Cardiac septum (tissue), 1 donor: ENCODE measurements at regions not wholly inside any gene's neighbourhood (a gene's known extent, or its start where the extent isn't known, plus 50 kb on each side); places are given as distances from the start of the nearest gene placed in this dataset.
"Not testable (repeated sequence)": the region's sequence is repeated elsewhere in the genome, so short reads cannot be mapped to it uniquely, and the experiment has no call there.

ENCODE experiments used
- DNase-seq: peaks from one replicate; pipeline ENCODE4 v3.0.0-alpha.2; 2020; ENCODE audit warnings: low spot score
- intact Hi-C: fragments of 100-400 bp; cut with DNase I; formaldehyde crosslinking; loops from one replicate; pipeline ENCODE4 v1.14.0; 2022
- donor health status: DM: no; HTN: no; CAD: no.

DNA sequence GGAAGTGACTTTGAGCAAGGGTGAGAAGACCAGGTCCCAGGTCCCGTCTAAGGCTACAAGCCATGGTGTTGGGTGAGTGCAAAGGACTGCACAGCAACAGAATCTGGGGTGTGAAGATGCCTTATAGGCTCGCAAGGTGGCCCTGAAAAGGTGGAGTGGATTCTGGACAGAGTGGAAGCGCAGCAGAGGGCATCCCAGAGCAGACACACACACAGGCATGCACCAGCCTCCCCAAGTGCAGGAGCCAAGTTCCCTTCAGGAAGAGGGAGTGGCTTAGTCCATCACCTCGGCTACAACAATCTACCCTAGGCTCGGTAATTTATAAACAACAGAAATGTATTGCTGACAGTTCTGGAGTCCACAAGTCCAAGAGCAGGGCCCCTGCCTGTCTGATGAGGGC lies 180.1 kb upstream of the PDE10A start:
- intact Hi-C loops = no loop called here
- DNase-seq = no peak

DNA sequence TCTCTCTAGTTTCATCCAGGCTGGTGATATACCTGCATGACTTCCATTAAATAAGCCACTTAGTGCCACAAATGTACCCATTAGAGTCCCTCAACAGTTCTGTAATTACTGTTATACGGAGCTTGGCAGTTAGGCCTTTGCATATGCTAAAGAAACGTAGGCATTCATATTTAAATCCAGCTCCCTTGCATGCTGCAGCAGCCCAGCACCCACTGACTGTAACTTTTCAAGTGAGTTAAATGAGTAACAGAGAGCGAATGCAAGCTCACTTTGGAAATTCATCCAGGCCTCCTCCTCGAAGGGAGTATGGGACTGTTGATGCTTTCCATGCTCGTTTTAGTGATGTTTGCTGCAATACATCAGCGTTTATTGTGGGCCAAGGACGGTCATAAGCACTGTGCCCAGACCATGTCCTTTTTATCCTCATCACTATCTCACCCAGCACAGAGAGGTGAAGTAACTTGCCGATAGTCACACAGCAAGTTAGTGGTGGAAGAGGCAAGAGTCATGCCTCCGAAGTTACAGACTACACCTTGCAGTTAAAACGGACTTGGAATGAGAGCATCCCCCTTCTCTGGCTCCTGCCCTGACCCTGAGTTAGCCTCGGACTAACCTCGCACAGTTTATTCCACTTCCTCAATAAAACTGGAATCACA lies 179.4 kb upstream of the PDE10A start:
- intact Hi-C loops = no loop called here
- no peak for DNase-seq

GRCh38 chr6:165841153-165841558 lies 178.1 kb upstream of the PDE10A start:
- no peak for DNase-seq
- intact Hi-C loops = no loop called here

DNA sequence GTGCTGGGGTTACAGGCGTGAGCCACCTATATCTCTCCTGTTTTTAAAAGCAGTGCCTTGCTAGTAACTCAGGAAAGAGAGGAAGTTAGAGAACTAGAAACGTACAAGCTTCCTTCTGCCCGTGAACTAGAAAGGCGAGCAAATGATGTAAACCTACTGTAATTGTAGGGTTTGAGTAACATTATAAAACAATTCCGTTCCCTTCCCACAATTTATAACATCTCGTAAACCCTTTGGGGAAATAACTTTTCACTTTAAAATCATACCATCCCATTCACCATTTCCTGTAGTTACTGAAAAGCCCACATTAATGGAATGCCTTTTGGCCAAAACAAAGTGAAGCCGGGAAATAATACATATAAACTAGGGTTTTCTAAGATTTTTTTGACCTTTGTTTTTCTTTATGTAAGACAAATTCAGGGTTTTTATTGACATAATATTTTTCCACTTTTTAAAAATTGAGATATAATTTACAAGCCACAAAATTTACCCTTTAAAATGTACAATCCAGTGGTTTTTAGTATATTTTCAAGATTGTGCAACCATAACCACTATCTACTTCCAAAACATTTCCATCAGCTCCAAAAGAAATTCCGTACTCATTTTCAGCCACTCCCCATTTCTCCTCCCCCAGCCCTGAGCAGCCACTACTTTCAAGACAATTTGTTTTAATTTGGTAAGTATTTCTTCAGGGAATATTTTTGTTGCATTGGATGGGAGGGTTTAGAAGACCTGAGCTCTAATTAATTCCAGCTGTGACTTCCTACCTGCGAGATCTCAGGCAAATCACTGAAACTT lies 175.1 kb upstream of the PDE10A start:
- no peak for DNase-seq
- intact Hi-C loops = no loop called here

DNA sequence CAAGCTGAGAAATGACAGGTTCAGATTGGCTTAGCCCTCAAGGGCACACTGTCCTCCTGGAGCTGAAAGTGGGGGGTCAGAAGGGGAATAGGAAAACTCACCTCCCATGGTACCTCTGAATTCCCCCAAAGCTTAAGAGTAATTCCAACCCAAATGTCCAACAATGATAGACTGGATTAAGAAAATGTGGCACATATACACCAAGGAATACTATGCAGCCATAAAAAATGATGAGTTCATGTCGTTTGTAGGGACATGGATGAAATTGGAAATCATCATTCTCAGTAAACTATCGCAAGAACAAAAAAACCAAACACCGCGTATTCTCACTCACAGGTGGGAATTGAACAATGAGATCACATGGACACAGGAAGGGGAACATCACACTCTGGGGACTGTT lies 173.6 kb upstream of the PDE10A start:
- intact Hi-C loops, DNase-seq: not testable (repeated sequence)

DNA sequence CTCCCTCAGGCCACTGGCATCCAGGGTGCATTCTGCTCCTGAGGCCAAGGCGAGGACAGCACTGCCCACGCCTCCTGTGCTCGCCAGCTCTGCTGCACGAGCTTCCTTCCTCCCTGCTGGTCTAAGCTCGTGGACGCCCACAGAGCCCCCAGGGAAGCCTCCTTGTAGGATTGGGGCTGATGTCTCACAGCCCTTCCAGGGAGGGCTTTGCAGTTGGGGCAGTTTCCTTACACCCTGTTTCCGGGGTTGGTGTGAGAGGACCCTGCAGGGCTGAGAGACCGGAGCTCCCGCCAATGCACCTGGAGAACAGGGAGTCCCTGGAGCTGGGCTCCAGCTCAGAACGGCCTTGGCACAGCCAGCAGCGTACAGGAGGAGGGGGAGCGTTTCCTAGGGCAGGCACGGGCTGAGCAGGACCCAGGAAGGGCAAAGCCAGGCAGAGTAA lies 172.4 kb upstream of the PDE10A start:
- no peak for DNase-seq
- intact Hi-C loops = no loop called here

GRCh38 chr6:165834613-165835259 lies 171.7 kb upstream of the PDE10A start:
- intact Hi-C loops = no loop called here
- DNase-seq = no peak

GRCh38 chr6:165833355-165833754 lies 170.3 kb upstream of the PDE10A start:
- no peak for DNase-seq
- intact Hi-C loops = no loop called here

- intact Hi-C loops = no loop called here
Measured at GRCh38 chr6:165831812-165832510, 168.9 kb upstream of the PDE10A start.

GRCh38 chr6:165830761-165831160 lies 167.7 kb upstream of the PDE10A start:
- intact Hi-C loops = no loop called here
- no peak for DNase-seq

More at GRCh38 chr6:165831812-165832510, 168.9 kb upstream of the PDE10A start:
- DNase-seq = no peak

- no peak for DNase-seq
- intact Hi-C loops = no loop called here
Measured at GRCh38 chr6:165829376-165829775, 166.3 kb upstream of the PDE10A start.

GRCh38 chr6:165827190-165827518 lies 164.1 kb upstream of the PDE10A start:
- no peak for DNase-seq
- intact Hi-C loops = no loop called here

- intact Hi-C loops = no loop called here
- no peak for DNase-seq
Measured at GRCh38 chr6:165826487-165827189, 163.6 kb upstream of the PDE10A start.

DNA sequence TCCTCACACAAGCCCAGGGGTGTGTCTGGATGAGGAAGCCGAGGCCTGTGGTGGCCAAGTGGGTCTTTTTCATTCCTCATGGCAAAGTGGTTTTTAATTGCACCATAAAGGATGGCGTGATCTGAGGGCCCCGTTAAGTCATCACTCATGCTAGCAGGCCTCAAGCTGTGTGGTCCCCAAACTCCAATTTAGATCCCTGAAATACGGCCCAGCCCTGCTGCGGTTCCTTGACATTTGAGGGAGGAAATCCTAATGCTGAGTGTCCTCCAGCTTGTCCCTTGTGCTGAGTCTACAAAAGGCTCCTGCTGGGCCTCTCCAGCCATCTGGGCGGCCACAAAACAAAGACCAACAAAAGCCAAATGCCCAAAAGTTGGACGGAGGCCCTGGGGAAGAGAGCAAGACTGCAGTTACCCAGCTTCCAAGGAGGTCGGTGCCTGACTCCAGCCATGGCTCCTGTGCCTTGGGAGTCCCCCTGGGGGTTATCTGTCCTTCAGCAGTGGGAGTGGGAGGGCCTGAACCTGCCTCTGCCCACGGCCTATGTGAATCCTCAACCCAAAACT lies 162.3 kb upstream of the PDE10A start:
- intact Hi-C loops = no loop called here
- no peak for DNase-seq

- DNase-seq = no peak
- intact Hi-C loops = no loop called here
Measured at GRCh38 chr6:165823609-165824326, 160.7 kb upstream of the PDE10A start.

DNA sequence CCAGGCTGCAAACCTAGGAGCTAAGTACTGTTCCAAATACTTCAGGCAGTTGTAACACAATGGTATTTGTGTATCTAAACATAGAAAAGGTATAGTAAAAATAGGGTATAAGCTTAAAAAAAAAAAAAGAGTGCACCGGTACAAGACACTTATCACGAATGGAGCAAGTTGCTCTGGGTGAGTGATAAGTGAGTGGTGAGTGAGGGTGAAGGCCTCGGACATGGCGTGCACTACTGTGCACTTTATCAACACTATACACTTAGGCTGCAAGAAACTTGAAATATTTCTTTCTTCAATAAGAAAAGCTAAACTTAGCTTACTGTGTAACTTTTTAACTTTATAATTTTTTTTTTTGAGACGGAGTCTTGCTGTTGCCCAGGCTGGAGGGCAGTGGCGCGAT lies 159.5 kb upstream of the PDE10A start:
- no peak for DNase-seq
- intact Hi-C loops = no loop called here

DNA sequence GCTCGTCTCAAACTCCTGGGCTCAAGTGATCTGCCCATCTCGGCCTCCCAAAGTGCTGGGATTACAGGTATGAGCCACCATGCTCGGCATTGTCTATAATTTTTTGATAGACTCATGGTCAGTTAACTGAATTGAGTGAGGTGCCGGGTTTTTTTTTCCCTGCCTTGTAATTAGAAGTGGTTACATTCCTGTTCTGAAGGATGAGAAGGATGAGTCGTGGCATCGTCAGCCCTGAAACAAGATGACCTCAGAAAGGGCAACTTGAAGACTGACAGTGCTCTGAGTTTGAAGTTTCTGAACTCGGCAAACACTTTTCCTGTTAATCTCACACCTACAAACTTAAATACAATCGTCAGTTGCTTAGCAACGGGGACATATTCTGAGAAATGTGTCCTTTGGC lies 158.7 kb upstream of the PDE10A start:
- intact Hi-C loops = no loop called here
- no peak for DNase-seq

GRCh38 chr6:165820934-165821333 lies 157.9 kb upstream of the PDE10A start:
- DNase-seq = no peak
- intact Hi-C loops = no loop called here

- intact Hi-C loops = no loop called here
- no peak for DNase-seq
Measured at GRCh38 chr6:165820407-165820806, 157.4 kb upstream of the PDE10A start.
